HEK293T (cell line): ENCODE measurements at regions not wholly inside any gene's neighbourhood (a gene's known extent, or its start where the extent isn't known, plus 50 kb on each side); places are given as distances from the start of the nearest gene placed in this dataset.

Experiments used
- ARNT ChIP-seq: fragments of 450-650 bp; IDR thresholded peaks from 2 replicates; pipeline ENCODE4 v1.6.1; 2017; ENCODE audit warnings: mild to moderate bottlenecking
- BHLHE40 ChIP-seq: fragments of 450-650 bp; IDR thresholded peaks from 2 replicates; pipeline ENCODE4 v1.6.1; 2016; ENCODE audit warnings: mild to moderate bottlenecking, moderate library complexity, borderline replicate concordance
- CTBP1 ChIP-seq: fragments of 450-650 bp; IDR thresholded peaks from 2 replicates; pipeline ENCODE4 v1.6.1; 2016; ENCODE audit warnings: borderline replicate concordance
- ELF4 ChIP-seq: fragments of 450-650 bp; IDR thresholded peaks from 2 replicates; pipeline ENCODE4 v1.6.1; 2017; ENCODE audit warnings: antibody characterized with exemption
- FOXK2 ChIP-seq: fragments of 450-650 bp; IDR thresholded peaks from 2 replicates; pipeline ENCODE4 v1.6.1; 2016; ENCODE audit warnings: mild to moderate bottlenecking
- FOXM1 ChIP-seq: fragments of 450-650 bp; IDR thresholded peaks from 2 replicates; pipeline ENCODE4 v1.6.1; 2017; ENCODE audit warnings: mild to moderate bottlenecking, borderline replicate concordance
- HDGF ChIP-seq: fragments of 450-650 bp; IDR thresholded peaks from 2 replicates; pipeline ENCODE4 v1.6.1; 2017; ENCODE audit warnings: antibody characterized with exemption, borderline replicate concordance
- L3MBTL2 ChIP-seq: fragments of 450-650 bp; conservative IDR thresholded peaks from 2 replicates; pipeline ENCODE4 v1.6.1; 2016; ENCODE audit warnings: mild to moderate bottlenecking
- LEF1 ChIP-seq: fragments of 450-650 bp; IDR thresholded peaks from 2 replicates; pipeline ENCODE4 v1.6.1; 2017; ENCODE audit warnings: mild to moderate bottlenecking, borderline replicate concordance
- SP1 ChIP-seq: fragments of 450-650 bp; IDR thresholded peaks from 2 replicates; pipeline ENCODE4 v1.6.1; 2017
- SUZ12 ChIP-seq: fragments of 450-650 bp; IDR thresholded peaks from 2 replicates; pipeline ENCODE4 v1.6.1; 2016; ENCODE audit warnings: mild to moderate bottlenecking
- TARDBP ChIP-seq: fragments of 450-650 bp; IDR thresholded peaks from 2 replicates; pipeline ENCODE4 v1.6.1; 2016
- ZNF384 ChIP-seq: fragments of 450-650 bp; IDR thresholded peaks from 2 replicates; pipeline ENCODE4 v1.6.1; 2016

- no peak for TF ChIP-seq L3MBTL2
- no peak for TF ChIP-seq SUZ12
- no peak for TF ChIP-seq ARNT
- no peak for TF ChIP-seq SP1
- no peak for TF ChIP-seq FOXM1
- TF ChIP-seq ZNF384: no peak
- TF ChIP-seq TARDBP: no peak
- no peak for TF ChIP-seq BHLHE40
- TF ChIP-seq CTBP1: no peak
- no peak for TF ChIP-seq ELF4
- TF ChIP-seq LEF1: no peak
- no peak for TF ChIP-seq FOXK2
- TF ChIP-seq HDGF: no peak
Measured at GRCh38 chr2:51791496-51791895, 759.6 kb upstream of the NRXN1 start.
